ENCODE measurements at regions not wholly inside any gene's neighbourhood (a gene's known extent, or its start where the extent isn't known, plus 50 kb on each side); places are given as distances from the start of the nearest gene placed in this dataset.
"Not testable (repeated sequence)": the region's sequence is repeated elsewhere in the genome, so short reads cannot be mapped to it uniquely, and the experiment has no call there.

DNA sequence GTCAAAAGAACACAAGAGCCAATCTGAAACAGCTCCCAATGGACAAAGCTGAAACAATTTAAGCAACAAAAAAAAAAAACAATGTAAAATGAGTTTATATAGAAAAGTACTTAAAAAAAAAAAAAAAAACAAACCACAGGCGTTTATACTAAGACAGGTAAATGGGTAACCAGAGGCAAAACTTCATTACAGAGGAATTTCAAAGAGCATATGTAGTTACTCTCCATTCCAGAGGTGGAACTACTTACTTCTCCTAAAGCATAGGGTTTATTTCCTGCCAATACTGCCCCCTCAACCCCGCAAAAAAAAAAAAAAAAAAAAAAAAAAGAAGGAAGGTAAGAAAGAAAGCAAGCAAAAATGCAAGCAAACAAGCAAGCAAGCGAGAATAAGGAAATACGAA is 132.9 kb downstream of the LIG4 start:
- no peak for DNase-seq (ENCODE audit: low read depth in 4 of 4, low spot score in 2 of 4)

DNA sequence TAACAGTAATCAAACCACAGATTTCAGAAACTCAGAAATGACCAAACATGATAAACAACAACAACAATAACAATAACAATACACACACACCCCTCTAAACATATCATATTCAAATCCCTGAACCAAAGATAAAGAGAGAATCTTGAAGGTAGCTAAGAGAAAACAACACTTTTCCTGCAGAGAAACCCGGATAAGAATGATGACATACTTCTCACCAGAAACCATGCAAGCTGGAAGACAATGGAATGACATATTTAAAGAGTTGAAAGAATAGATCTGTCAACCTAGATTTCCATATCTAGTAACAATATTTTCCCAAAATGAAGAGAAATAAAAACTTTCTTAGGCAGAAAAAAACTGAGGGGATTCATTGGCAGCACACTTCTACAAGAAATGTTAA is 138.1 kb downstream of the LIG4 start:
- DNase-seq (ENCODE audit: low read depth in 4 of 4, low spot score in 2 of 4), result no peak

DNA sequence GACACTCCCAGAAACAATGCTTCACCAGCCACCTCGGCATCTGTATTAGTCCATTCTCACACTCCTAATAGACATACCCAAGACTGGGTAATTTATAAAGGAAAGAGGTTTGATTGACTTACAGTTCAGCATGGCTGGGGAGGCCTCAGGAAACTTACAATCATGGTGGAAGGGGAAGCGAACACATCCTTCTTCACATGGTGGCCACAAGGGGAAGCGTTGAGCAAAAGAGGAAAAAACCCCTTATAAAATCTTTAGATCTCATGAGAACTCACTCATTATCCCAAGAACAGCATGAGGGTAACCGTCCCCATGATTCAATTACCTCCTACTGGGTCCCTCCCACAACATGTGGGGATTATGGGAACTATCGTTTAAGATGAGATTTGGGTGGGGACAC is 140.9 kb downstream of the LIG4 start:
- DNase-seq (ENCODE audit: low read depth in 4 of 4, low spot score in 2 of 4), result not testable (repeated sequence)

DNA sequence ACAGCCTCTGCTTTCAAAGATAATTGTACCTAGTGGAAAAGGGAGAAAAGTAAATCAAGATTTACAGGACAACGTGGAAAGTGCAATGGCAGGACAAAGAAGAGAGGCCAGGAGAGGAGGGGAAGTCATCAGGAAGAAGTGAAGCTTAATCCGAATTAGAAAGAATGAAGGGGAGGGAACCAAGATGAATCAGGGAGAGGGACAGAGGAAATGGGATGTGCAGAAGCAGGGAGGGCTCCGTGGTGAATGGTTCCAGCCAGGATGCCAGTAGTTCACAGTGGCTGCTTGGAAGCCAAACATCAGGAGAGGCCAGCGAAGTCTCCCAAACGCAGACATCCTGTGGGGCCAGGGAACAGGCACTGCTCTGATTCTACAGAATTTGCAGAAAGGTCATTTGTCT is 144.4 kb downstream of the LIG4 start:
- DNase-seq (ENCODE audit: low read depth in 4 of 4, low spot score in 2 of 4), result no peak

DNA sequence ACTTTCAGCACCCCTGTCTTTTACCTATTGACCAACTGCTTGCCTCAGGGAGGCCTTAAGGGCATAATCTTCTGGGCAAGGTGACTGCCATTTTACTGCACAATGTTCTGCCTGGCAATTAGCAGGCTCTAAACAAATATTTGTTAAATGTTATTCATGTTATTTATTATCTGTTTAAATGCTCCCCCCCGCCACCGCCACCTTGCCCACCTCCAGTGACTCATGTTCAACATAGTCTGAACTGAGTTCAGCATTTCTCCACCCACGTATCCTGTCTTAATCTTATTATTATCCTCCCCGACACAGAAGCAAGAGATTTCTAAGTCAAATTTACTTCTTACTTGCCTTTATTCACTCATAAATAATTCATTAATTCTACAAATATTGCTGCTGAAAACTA is 144.8 kb downstream of the LIG4 start:
- DNase-seq (ENCODE audit: low read depth in 4 of 4, low spot score in 2 of 4), result no peak

DNA sequence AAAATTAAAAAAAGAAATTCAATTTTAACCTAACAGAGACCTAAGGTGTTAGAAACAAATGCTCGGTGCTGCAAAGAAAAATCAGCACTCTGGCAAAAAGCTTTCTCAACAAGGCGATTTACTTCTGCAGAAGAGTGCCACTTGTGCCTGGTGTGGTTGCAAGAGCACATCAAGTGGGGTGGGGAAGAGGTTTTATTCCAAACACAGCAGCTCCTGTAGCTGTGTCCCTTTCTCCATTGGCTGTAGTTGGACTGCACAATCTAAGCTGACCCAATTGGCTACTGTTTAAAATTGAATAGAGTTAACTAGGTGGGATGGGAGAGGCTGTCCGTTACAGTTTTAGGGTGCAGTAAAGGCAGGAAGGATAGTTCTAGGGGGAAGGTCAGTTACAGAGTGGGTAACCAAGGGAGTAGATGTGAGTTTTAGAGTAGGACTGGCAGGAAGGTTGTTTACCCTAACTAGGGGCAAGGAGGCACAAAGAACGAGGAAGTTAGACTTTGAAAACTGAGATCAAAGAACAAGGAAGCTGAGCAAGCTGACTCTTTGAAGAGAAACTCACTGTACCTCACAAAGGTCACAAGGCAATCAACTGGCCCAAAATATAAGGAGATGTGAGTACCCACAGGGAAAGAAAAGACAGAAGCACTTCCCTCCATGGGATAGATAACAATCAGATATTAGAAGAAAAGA is 145.7 kb downstream of the LIG4 start:
- DNase-seq (ENCODE audit: low read depth in 4 of 4, low spot score in 2 of 4), result no peak

DNA sequence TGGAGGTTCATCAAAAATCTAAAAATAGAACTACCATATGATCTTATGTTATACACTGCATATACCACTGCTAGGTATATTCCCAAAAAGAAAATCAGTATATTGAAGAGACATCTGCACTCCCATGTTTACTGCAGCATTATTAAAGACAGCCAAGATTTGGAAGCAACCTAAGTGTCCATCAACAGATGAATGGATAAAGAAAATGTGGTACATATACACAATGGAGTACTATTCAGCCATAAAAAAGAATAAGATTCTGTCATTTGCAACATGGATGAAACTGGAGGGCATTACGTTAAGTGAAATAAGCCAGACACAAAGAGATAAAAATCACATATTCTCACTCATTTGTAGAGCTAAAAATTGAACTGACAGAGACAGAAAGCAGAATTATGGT is 151.0 kb downstream of the LIG4 start:
- DNase-seq (ENCODE audit: low read depth in 4 of 4, low spot score in 2 of 4), result not testable (repeated sequence)

DNA sequence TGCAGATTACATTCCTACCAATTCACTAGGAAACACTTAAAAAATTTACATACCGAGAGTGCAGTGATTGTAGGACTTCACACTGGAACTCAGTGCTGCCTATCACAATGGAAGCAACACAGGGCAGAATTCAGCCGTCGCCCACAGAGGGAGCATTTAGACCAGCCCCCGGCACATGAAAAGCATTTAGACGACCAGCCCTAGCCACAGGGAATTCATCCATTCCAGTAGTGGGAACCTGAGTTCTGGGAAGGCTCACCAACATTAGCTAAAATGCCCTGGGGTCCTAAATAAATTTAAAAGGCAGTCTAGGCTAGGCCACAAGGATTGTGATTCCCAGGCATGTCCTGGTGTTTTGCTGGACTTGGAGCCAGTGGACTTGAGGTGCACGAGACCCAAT is 155.2 kb downstream of the LIG4 start:
- no peak for DNase-seq (ENCODE audit: low read depth in 4 of 4, low spot score in 2 of 4)

DNA sequence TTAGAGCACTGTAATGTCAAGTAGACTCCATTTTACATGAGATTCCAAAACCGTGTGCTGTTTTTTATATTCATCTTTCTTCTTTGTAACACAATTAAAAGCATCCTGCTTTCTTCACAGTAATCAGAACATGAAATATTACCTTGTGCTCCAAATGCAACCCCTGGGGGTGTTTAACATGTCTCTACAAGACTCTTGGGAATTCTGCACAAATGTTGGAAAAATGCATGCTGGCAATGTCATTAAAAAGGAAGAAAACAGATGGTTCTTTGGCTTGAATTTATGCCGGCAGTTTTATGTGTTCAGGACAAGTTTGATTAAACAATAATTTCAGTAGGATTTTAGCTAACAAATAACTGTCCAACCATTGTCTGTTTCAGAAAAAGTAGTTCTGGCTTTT is 159.1 kb downstream of the LIG4 start:
- DNase-seq (ENCODE audit: low read depth in 4 of 4, low spot score in 2 of 4), result no peak

DNA sequence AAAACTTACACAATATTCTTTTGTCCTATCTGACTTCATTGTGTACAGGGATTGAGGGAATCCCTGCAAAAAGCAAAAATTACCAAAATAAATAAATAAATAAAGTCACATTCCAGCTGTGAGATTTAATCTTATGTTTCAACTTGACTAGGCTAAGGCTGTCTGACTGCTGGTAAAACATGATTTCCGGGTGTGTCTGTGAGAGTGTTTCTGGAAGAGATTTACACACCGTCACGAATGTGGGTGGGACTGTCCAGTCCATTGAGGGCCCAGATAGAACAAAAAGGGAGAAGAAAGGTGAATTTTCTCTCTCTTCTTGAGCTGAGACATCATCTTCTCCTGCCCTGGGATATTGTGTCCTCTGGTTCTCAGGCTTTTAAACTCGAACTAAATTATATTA is 166.1 kb downstream of the LIG4 start:
- no peak for DNase-seq (ENCODE audit: low read depth in 4 of 4, low spot score in 2 of 4)

DNA sequence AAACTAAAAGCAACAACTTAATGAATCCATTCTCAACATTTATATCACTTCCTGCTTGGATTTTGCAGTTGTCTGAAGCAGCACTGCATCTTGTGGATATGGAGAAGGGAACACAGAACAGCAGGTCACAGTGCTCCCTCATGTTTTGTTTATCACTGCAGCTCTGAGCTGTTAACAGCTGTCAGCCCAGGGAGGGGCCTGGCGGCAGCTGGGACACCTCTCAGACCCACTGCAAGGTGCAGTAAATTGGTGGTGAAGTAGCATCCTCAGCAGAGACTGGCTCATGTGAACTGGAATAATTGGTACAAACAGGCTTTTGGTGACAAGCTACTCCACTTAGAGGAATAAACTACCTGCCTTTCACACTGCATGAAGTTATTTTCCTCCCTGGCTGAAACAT is 170.4 kb downstream of the LIG4 start:
- no peak for DNase-seq (ENCODE audit: low read depth in 4 of 4, low spot score in 2 of 4)

DNA sequence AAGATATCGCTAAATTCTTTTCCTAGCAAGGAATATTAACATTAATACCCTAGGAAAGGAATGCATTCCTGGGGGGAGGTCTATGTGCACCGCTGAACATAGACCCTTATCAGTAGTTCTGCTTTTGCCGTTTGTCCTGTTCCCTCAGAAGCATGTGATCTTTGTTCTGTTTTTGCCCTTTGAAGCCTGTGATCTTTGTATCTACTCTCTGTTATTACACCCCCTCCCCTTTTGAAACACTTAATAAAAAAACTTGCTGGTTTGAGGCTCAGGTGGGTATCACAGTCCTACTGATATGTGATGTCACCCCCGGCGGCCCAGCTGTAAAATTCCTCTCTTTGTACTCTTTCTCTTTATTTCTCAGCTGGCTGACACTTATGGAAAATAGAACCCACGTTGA is 172.5 kb downstream of the LIG4 start:
- DNase-seq (ENCODE audit: low read depth in 4 of 4, low spot score in 2 of 4), result not testable (repeated sequence)

DNA sequence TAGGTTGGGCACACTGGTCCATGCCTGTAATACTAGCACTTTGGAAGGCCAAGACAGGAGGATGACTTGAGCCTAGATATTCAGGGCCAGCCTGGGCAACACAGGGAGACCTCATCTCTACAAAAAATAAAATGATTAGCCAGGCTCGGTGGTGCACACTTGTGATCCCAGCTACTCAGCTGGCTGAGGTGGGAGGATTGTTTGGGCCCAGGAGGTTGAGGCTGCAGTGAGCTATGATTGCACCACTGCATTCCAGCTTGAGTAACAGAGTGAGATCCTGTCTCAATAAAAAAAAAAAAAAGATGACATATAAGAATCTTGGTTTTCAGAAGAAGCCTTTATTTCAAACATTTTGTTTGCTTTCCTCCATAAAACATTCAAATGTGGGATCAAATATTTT is 178.0 kb downstream of the LIG4 start:
- DNase-seq (ENCODE audit: low read depth in 4 of 4, low spot score in 2 of 4), result no peak

DNA sequence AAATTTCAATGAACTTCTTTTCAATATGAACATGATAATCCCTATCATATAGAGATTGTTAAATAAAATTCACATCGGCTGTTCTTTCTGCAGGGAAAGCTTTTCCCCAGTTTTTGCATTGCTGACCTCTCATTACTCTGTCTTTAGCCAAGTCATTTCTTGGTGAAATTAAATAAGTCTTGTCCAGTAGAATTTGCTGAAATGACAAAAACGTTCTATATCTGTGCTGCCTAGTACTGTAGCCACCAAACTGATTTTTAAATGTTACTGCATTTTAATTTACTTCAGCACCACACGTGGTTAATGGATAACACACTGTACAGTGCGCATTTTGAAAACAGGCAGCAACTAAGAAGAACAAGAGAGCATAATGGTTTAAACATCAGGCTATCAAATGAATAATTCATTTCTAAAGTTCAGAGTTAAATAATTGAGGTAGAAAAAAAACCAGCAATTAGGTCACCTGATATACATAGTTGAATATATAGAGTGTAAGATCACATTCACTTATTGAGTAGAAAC is 178.9 kb downstream of the LIG4 start:
- DNase-seq (ENCODE audit: low read depth in 4 of 4, low spot score in 2 of 4), result no peak

DNA sequence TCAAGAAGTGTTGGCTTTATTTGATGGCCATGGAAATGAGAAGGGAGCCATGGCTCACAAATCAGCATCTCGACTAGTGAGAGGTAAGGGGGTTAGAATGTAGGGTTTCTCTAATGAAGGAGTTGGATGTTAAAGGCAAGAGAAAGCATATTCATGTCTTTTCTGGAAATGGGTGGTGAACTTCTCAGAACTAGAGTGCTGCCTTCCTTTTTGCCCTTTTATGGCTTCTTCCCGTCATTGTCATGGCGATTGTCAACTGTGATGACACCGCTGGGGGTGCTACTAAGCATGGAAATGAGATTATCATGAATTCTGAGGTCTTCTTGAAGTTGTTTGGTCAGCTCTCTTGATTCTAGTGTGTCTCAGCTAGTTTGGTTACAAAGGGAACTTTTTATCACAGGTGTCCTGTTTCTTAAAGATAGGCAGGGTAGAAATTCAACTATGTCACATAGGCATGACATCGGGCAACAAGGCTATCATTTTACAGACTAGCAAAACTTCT is 180.4 kb downstream of the LIG4 start:
- no peak for DNase-seq (ENCODE audit: low read depth in 4 of 4, low spot score in 2 of 4)

DNA sequence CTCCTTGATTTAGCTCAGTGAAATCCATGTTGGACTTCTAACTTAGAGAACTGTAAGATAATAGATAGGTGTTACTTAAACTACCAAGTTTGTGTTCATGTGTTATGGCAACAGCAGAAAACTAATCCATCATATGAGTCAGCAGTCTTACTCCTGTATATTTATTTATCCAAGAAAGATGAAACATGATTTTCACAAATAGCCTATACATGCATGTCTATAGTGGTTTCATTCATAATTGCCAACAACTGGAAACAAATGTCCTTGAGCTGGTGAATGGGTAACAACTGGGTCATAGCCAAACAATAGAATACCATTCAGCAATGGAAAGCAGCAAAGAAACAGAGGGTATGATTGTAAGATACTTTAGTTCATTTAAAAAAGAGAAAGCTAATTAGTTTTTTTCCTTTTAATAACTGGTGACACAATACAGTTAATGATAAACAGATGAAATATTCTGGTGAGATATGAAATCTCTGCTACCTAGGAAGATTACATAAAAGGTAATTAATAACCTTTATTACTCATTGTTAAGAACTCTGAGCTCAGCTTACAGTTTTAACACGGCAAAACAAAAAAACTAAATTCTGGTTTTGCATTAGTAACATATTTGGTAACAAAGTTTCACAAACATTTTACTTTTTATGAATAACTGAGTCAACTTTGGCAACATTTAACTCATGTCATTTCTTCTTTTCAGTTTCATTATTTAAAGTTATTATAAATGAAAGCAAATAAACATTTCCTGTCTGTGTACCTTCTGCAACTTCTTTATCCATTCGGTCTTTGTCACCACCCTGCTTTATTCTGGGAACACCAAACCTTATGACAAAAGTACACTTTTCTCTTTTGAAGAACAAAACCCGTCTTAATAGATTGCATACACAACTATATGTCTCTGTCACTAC is 181.3 kb downstream of the LIG4 start:
- no peak for DNase-seq (ENCODE audit: low read depth in 4 of 4, low spot score in 2 of 4)

DNA sequence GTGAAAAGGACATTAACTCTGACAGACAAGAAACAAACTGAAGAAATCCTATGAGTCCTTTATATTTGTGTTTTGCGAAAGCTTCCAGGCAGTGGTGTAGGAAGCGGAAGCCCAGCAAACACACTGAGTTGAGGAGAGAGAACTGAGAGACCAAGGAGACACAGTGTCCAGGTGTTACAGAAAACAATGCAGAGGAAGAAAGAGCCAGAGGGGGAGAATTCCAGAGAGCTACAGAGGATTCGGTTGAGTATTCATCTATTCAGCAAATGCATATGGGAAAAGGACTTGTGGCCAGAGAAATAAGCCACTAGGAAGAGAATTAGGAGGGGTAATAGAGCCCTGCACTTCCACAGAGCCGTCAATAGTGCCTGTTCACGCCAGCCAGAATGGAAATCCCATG is 183.5 kb downstream of the LIG4 start:
- DNase-seq (ENCODE audit: low read depth in 4 of 4, low spot score in 2 of 4), result no peak

DNA sequence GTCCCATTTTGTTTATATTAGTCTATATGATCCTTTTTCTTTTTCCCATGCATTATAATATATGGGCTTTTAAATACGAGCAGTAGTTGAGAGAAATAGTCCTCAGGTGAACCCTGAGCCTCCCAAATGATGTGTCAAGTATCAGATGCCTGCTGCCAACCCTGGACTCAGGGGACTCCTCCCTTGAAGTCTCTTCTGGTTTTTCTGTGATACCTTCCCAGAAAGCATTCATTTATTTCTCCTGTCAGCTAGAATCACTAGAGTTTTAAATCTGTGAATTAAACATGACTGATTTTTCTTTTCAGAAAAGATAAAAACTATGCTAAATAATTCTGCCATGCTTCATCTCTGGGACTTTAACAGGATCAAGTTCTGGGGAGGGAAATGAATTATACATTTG is 184.6 kb downstream of the LIG4 start:
- DNase-seq (ENCODE audit: low read depth in 4 of 4, low spot score in 2 of 4), result no peak

DNA sequence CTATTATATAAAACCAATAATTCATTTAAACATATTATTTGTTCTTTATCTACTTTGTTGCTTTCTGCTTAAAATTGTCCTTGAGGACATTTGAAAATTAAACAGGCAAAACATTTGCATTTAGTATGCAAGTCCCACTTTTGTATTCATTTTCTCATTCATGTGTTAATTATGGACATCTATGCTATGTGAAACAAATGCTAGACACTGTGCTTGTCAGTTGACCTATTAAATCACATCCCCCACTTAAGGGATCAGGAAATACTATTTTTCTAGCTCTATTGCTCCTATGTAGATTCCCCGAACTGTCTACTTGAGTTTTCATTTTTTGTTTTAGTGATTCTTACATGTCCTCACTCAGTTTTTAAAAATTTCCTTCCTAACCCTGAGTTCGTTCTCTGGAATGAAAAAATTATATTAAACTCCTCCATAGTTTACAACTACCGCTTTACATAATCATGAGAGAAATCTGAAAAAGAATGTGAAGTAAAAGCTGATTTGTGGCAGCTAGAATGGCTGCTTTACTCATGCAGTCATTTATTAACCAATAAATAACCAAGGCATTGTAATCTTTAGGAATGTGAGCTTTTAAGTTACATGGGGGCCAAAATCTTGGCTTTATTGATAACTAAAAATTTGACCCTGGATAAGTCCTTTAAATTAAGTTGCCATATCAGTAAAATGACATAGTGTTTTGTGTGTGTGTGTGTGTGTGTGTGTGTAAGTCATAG is 188.5 kb downstream of the LIG4 start:
- no peak for DNase-seq (ENCODE audit: low read depth in 4 of 4, low spot score in 2 of 4)

DNA sequence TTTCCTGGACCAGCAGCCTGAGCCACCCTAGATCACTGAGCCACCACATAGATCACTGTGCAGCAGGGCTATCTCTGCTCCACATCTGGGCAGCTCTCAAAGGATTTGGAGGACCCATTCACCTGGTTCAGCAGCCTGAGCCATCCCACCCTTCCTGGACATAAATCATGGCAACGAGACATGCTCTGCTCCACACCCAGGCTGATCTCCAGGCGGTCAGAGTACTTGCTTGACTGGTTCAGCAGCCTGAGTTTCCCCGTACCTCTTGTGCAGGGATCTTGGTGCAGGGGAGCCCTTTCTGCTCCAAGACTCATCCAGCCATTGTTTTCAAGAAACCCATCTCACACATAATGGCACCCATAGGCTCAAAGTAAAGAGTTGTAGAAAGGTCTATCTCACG is 195.3 kb downstream of the LIG4 start:
- no peak for DNase-seq (ENCODE audit: low read depth in 4 of 4, low spot score in 2 of 4)

DNA sequence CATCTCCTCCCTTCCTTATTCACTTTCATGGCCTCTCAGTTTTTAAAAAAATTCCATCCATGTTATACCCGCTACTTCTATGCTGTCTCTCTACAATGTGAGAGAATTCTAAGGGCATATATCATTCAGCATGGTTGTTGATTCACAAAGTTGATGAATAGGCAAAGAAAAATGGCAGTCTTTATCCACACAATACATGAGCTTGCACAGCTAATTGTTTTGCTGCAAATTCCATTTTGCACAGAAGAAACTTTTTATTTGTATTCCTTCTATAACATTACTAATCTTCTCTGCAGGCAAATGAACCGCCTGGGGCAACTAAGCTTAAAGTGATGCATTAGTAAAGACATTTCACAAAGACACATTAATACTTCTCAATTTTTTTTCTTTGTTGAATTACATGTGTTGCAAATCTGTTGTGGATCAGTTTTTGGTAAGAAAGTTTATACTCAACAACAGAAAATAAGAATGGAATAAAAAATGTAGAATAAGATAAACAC is 196.9 kb downstream of the LIG4 start:
- no peak for DNase-seq (ENCODE audit: low read depth in 4 of 4, low spot score in 2 of 4)
